ENCODE measurements at regions not wholly inside any gene's neighbourhood (a gene's known extent, or its start where the extent isn't known, plus 50 kb on each side); places are given as distances from the start of the nearest gene placed in this dataset.

DNA sequence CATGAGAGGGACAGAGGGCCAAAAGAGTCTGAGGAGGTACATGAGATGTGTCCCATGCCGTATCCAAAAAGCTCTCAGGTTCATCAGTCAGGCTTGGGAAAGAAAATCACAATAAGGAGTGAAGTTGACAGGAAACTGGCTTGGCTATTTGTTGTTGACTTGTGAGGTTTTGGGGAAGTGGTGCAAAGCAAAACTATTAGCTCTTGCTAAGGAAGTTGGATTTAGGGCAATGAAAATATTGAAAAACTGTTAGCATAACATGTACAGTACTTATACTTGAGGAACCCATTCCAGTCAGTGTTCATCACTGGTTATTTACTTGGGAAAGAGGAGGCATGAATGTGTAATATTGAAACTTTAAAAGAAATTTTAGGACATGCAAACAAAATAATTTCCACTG lies 145.9 kb downstream of the DUSP6 start:
- DNase-seq = no peak
- Histone ChIP-seq H3K27ac (no peak overlapping the region), H3K9me2 (ENCODE audit: insufficient read depth) (peaks cover 4% of the 10 kb centered on the region; the same call in 1 of the 2 replicates), H3F3A (ENCODE audit: insufficient read depth, low read depth) (peaks cover 3% of the 10 kb centered on the region; the same call in 1 of the 2 replicates), H4K20me1 (ENCODE audit: insufficient read depth) (no peaks in the 10 kb centered on the region), H3K4me1 (replicated peaks; ENCODE audit: insufficient read depth) (peaks cover 5% of the 10 kb centered on the region), H3K9me3 (ENCODE audit: insufficient read depth, low read depth) (0 out of 2 replicates have a peak, but pooled peaks cover 4% of the 10 kb centered on the region), H2AFZ (no peak overlapping the region), H3K36me3 (ENCODE audit: low read depth) (no peaks in the 10 kb centered on the region), H3K4me2 (no peak overlapping the region), H3K4me3 (no peak overlapping the region), H3K27me3 (ENCODE audit: insufficient read depth, low read depth) (no peaks in the 10 kb centered on the region), H3K79me2 (ENCODE audit: low read depth) (no peaks in the 10 kb centered on the region)
- intact Hi-C loops (cut with micrococcal nuclease; ENCODE audit: unreplicated experiment) = no loop called here
- BruUV-seq (replicated peaks) = no TSS peak
- ChIA-PET CTCF (no interaction called here), POLR2A (ENCODE audit: unreplicated experiment) (no interaction called here)
- no peak for TF ChIP-seq EZH2 (IDR thresholded peaks at IDR 0.05; ENCODE audit: low read depth)
- TF ChIP-seq, protein P1, sequence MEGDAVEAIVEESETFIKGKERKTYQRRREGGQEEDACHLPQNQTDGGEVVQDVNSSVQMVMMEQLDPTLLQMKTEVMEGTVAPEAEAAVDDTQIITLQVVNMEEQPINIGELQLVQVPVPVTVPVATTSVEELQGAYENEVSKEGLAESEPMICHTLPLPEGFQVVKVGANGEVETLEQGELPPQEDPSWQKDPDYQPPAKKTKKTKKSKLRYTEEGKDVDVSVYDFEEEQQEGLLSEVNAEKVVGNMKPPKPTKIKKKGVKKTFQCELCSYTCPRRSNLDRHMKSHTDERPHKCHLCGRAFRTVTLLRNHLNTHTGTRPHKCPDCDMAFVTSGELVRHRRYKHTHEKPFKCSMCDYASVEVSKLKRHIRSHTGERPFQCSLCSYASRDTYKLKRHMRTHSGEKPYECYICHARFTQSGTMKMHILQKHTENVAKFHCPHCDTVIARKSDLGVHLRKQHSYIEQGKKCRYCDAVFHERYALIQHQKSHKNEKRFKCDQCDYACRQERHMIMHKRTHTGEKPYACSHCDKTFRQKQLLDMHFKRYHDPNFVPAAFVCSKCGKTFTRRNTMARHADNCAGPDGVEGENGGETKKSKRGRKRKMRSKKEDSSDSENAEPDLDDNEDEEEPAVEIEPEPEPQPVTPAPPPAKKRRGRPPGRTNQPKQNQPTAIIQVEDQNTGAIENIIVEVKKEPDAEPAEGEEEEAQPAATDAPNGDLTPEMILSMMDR (conservative IDR thresholded peaks at IDR 0.05) = no peak

DNA sequence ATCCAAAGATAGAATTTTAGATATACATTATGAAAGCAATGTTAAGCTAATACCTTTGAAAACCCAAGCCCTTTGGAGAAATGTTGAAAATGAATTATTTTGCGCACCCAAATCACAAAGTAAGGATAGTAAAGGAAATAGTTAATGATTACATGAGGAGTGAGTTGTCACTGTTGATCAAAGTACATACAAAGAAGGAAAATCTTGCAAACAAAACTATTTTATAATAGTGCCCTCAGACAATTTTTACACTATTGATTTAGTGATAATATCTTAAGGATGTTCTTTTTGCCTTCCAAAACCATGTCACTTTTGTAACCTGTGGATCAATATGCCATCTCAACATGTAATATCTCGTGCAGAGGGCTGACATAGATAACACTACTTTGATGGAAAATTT lies 146.8 kb downstream of the DUSP6 start:
- BruUV-seq (replicated peaks) = no TSS peak
- Histone ChIP-seq H4K20me1 (ENCODE audit: insufficient read depth) (no peaks in the 10 kb centered on the region), H3K27ac (no peak overlapping the region), H3K4me2 (no peak overlapping the region), H3K79me2 (ENCODE audit: low read depth) (no peaks in the 10 kb centered on the region), H3K9me3 (ENCODE audit: insufficient read depth, low read depth) (no peaks in the 10 kb centered on the region), H2AFZ (no peak overlapping the region), H3K9me2 (ENCODE audit: insufficient read depth) (peaks cover 4% of the 10 kb centered on the region; the same call in 1 of the 2 replicates), H3F3A (ENCODE audit: insufficient read depth, low read depth) (no peaks in the 10 kb centered on the region), H3K4me3 (no peak overlapping the region), H3K36me3 (ENCODE audit: low read depth) (no peaks in the 10 kb centered on the region), H3K4me1 (replicated peaks; ENCODE audit: insufficient read depth) (no peaks in the 10 kb centered on the region), H3K27me3 (ENCODE audit: insufficient read depth, low read depth) (no peaks in the 10 kb centered on the region)
- CTCF ChIA-PET = no interaction called here
- POLR2A ChIA-PET (ENCODE audit: unreplicated experiment) = no interaction called here
- intact Hi-C loops (cut with micrococcal nuclease; ENCODE audit: unreplicated experiment) = no loop called here
- no peak for DNase-seq
- TF ChIP-seq, protein P1 (conservative IDR thresholded peaks at IDR 0.05) = no peak
- TF ChIP-seq EZH2 (IDR thresholded peaks at IDR 0.05; ENCODE audit: low read depth) = no peak

DNA sequence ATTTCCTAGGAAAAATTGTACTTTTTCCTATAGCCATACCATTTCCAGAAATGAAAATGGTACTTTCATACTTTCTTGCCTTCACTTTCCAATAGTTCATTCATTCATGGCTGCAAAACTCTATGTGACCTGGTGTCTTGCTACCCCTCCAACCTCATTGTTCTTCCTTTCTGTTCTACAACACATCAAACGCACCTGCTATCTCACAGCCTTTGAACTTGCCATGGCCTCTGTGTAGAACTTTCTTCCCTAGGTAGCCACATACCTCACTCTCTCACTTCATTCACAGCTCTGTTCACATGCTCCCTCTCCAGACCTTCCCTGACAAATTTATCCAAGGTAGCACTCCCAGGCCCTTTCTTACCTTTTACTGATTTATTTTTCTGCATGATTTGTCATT lies 149.2 kb downstream of the DUSP6 start:
- intact Hi-C loops (cut with micrococcal nuclease; ENCODE audit: unreplicated experiment) = no loop called here
- no peak for TF ChIP-seq EZH2 (IDR thresholded peaks at IDR 0.05; ENCODE audit: low read depth)
- TF ChIP-seq, protein P1 (conservative IDR thresholded peaks at IDR 0.05) = no peak
- no peaks in the 10 kb centered on the region for H3F3A ChIP-seq (ENCODE audit: insufficient read depth, low read depth)
- no peak for DNase-seq
- no peak overlapping the region for H3K27ac ChIP-seq
- no peaks in the 10 kb centered on the region for H4K20me1 ChIP-seq (ENCODE audit: insufficient read depth)
- no peaks in the 10 kb centered on the region for H3K9me2 ChIP-seq (ENCODE audit: insufficient read depth)
- no TSS peak for BruUV-seq (replicated peaks)
- H3K79me2 ChIP-seq (ENCODE audit: low read depth) = no peaks in the 10 kb centered on the region
- H3K27me3 ChIP-seq (ENCODE audit: insufficient read depth, low read depth) = no peaks in the 10 kb centered on the region
- peaks cover 5% of the 10 kb centered on the region; the same call in 1 of the 2 replicates for H3K9me3 ChIP-seq (ENCODE audit: insufficient read depth, low read depth)
- no peak overlapping the region for H2AFZ ChIP-seq
- no peak overlapping the region for H3K4me3 ChIP-seq
- H3K4me2 ChIP-seq = no peak overlapping the region
- H3K36me3 ChIP-seq (ENCODE audit: low read depth) = no peaks in the 10 kb centered on the region
- CTCF ChIA-PET = no interaction called here
- POLR2A ChIA-PET (ENCODE audit: unreplicated experiment) = no interaction called here
- H3K4me1 ChIP-seq (replicated peaks; ENCODE audit: insufficient read depth) = no peaks in the 10 kb centered on the region
